HG03045 (cell line): ENCODE measurements at regions not wholly inside any gene's neighbourhood (a gene's known extent, or its start where the extent isn't known, plus 50 kb on each side); places are given as distances from the start of the nearest gene placed in this dataset.
A peak's percentile ranks its signal among the peaks of the same experiment; 100 is the strongest.
"Not testable (repeated sequence)": the region's sequence is repeated elsewhere in the genome, so short reads cannot be mapped to it uniquely, and the experiment has no call there.

Source experiments
- ATAC-seq: cut with Tn5 transposase; IDR thresholded peaks from one replicate; pipeline ENCODE4 v1.9.1; 2021; ENCODE audit warnings: mild to moderate bottlenecking, moderate library complexity; ENCODE audit not compliant: unreplicated experiment

- ATAC-seq: not testable (repeated sequence)
These were observed 107.6 kb upstream of the TERB2 start for GRCh38 chr15:44848859-44849258.

GRCh38 chr15:44849701-44850403, 106.6 kb upstream of the TERB2 start:
- ATAC-seq: not testable (repeated sequence)

GRCh38 chr15:44853304-44853950, 103.1 kb upstream of the TERB2 start:
- peak; percentile 59 for ATAC-seq

GRCh38 chr15:44854696-44855095, 101.8 kb upstream of the TERB2 start:
- not testable (repeated sequence) for ATAC-seq

- ATAC-seq: not testable (repeated sequence)
These were observed 100.2 kb upstream of the TERB2 start for GRCh38 chr15:44856284-44856683.

- ATAC-seq: not testable (repeated sequence)
These were observed 99.2 kb upstream of the TERB2 start for GRCh38 chr15:44857164-44857710.

GRCh38 chr15:44859088-44859487, 97.4 kb upstream of the TERB2 start:
- ATAC-seq: not testable (repeated sequence)

GRCh38 chr15:44860168-44860567, 96.3 kb upstream of the TERB2 start:
- not testable (repeated sequence) for ATAC-seq

- no peak for ATAC-seq
These were observed 95.0 kb upstream of the TERB2 start for GRCh38 chr15:44861439-44861910.

GRCh38 chr15:44861917-44862316, 94.6 kb upstream of the TERB2 start:
- ATAC-seq: no peak

GRCh38 chr15:44862866-44863265, 93.6 kb upstream of the TERB2 start:
- ATAC-seq: not testable (repeated sequence)

GRCh38 chr15:44868100-44868499, 88.4 kb upstream of the TERB2 start:
- not testable (repeated sequence) for ATAC-seq

- ATAC-seq: not testable (repeated sequence)
These were observed 86.4 kb upstream of the TERB2 start for GRCh38 chr15:44870125-44870524.

GRCh38 chr15:44873103-44873502, 83.4 kb upstream of the TERB2 start:
- ATAC-seq: no peak

- no peak for ATAC-seq
These were observed 77.4 kb upstream of the TERB2 start for GRCh38 chr15:44879066-44879465.

GRCh38 chr15:44882499-44882968, 74.0 kb upstream of the TERB2 start:
- ATAC-seq: peak; percentile 78

GRCh38 chr15:44883199-44883877, 73.1 kb upstream of the TERB2 start:
- ATAC-seq: no peak

GRCh38 chr15:44898890-44899651, 57.4 kb upstream of the TERB2 start:
- ATAC-seq: not testable (repeated sequence)

GRCh38 chr15:44899775-44900174, 56.7 kb upstream of the TERB2 start:
- ATAC-seq: not testable (repeated sequence)

GRCh38 chr15:44900796-44901195, 55.7 kb upstream of the TERB2 start:
- not testable (repeated sequence) for ATAC-seq
